Subcutaneous abdominal adipose tissue (tissue), 5 donors: ENCODE measurements at regions not wholly inside any gene's neighbourhood (a gene's known extent, or its start where the extent isn't known, plus 50 kb on each side); places are given as distances from the start of the nearest gene placed in this dataset.

Experiments
- H3K27ac ChIP-seq: one replicate; pipeline ENCODE4 v1.7.0; 2013; ENCODE audit warnings: low read depth, mild to moderate bottlenecking, inconsistent platforms, low read length, moderate library complexity
- H3K27me3 ChIP-seq, 5 donors: one replicate each; pipeline ENCODE4 v1.7.0; 2013; ENCODE audit warnings: low read length in 5 of 5, inconsistent platforms in 1 of 5; ENCODE audit not compliant: control insufficient read depth in 5 of 5, insufficient read depth in 4 of 5
- H3K36me3 ChIP-seq, 5 donors: one replicate each; pipeline ENCODE4 v1.7.0; 2013; ENCODE audit warnings: low read length in 5 of 5; ENCODE audit not compliant: control insufficient read depth in 5 of 5, insufficient read depth in 5 of 5
- H3K4me1 ChIP-seq, 5 donors: one replicate each; pipeline ENCODE4 v1.7.0; 2013; ENCODE audit warnings: low read length in 5 of 5, mild to moderate bottlenecking in 3 of 5, moderate library complexity in 1 of 5; ENCODE audit not compliant: control insufficient read depth in 5 of 5, insufficient read depth in 5 of 5
- H3K4me3 ChIP-seq, 5 donors: one replicate each; pipeline ENCODE4 v1.7.0; 2013; ENCODE audit warnings: low read length in 5 of 5, low read depth in 1 of 5
- H3K9ac ChIP-seq, 5 donors: one replicate each; pipeline ENCODE4 v1.7.0; 2013; ENCODE audit warnings: low read length in 5 of 5, mild to moderate bottlenecking in 4 of 5, moderate library complexity in 3 of 5
- H3K9me3 ChIP-seq, 5 donors: one replicate each; pipeline ENCODE4 v1.7.0; 2013; ENCODE audit warnings: low read length in 5 of 5; ENCODE audit not compliant: control insufficient read depth in 5 of 5
- donor health status: healthy.
- donor health status: healthy.
- donor health status: healthy.
- donor health status: healthy.
- donor health status: healthy.

DNA sequence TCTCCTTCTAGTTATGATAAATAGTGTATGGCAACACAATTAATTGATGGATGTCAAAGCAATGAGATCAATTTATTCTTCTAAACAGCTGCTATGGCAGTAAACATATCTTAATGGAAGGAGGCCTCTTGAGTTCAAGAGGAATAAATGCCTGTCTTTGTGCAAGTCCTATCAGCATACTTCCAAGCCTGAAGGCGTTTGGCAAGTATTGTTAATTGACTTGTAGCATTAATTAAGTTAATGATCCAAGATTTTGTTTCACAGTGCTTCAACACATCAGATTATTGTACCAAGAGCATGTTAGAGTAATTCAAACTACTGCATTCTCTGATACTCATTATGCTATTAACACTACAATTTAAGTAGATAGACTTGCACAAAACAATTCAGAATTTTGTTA is 144.8 kb downstream of the FAT4 start:
- no peaks in the 10 kb centered on the region for H3K27me3 ChIP-seq
- H3K27ac ChIP-seq: no peak overlapping the region
- H3K9ac ChIP-seq: no peak overlapping the region
- H3K4me3 ChIP-seq: no peak overlapping the region
- H3K9me3 ChIP-seq: no peaks in the 10 kb centered on the region
- H3K36me3 ChIP-seq: peaks cover 0 to 2% (median 0%) of the 10 kb centered on the region in 5 donors
- no peaks in the 10 kb centered on the region for H3K4me1 ChIP-seq

- no peaks in the 10 kb centered on the region for H3K4me1 ChIP-seq
- no peak overlapping the region for H3K9ac ChIP-seq
- H3K4me3 ChIP-seq: no peak overlapping the region
- H3K36me3 ChIP-seq: no peaks in the 10 kb centered on the region
- no peaks in the 10 kb centered on the region for H3K27me3 ChIP-seq
- H3K9me3 ChIP-seq: no peaks in the 10 kb centered on the region
- no peak overlapping the region for H3K27ac ChIP-seq
Observed at GRCh38 chr4:125461676-125462363, 147.1 kb downstream of the FAT4 start.

DNA sequence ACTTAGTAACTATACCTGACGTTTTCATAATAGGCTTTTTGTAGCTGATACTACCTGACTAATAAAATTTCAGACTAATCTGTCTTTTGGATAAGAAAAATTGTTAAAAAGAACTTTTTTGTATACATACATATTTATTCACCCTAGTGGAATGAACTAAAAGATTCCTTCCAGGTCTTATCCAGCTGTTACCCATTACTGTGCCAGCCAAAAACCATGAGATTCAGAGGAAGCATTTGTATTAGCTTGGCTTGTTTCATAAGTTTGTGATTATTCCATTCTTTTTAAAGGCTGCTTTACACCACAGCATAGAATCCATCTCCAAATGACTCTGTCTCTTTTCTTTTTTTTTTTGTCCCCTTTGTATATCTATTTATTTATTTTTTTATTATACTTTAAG is 149.4 kb downstream of the FAT4 start:
- Histone ChIP-seq H3K9ac (no peak overlapping the region), H3K36me3 (peaks cover 0 to 6% (median 0%) of the 10 kb centered on the region in 5 donors), H3K4me3 (no peak overlapping the region), H3K27me3 (no peaks in the 10 kb centered on the region), H3K27ac (no peak overlapping the region), H3K9me3 (no peaks in the 10 kb centered on the region), H3K4me1 (no peaks in the 10 kb centered on the region)

GRCh38 chr4:125481334-125482045 is 166.7 kb downstream of the FAT4 start:
- Histone ChIP-seq H3K4me1 (no peaks in the 10 kb centered on the region), H3K36me3 (peaks cover 3 to 16% (median 7%) of the 10 kb centered on the region in 5 donors), H3K27ac (no peak overlapping the region), H3K9me3 (no peaks in the 10 kb centered on the region), H3K4me3 (no peak overlapping the region), H3K9ac (no peak overlapping the region), H3K27me3 (no peaks in the 10 kb centered on the region)

DNA sequence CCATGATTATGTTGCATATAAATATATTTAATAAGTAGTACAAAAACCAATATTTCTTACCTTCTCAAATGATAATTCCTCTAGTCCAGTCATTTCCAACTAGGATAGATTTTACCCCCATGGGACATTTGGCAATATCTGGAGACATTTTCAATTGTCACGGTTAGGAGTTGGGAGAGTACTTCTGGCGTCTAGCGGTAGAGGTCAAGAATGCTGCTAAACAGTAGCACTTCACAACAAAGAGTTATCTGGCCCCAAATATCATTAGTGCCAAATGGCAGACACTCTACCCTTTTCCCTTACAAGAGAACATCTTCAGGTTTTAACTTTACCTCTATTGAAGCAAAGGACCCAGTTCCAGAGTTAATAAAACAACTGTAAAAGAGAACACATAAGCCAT is 168.1 kb downstream of the FAT4 start:
- peaks cover 3 to 23% (median 9%) of the 10 kb centered on the region in 5 donors for H3K36me3 ChIP-seq
- no peak overlapping the region for H3K4me3 ChIP-seq

DNA sequence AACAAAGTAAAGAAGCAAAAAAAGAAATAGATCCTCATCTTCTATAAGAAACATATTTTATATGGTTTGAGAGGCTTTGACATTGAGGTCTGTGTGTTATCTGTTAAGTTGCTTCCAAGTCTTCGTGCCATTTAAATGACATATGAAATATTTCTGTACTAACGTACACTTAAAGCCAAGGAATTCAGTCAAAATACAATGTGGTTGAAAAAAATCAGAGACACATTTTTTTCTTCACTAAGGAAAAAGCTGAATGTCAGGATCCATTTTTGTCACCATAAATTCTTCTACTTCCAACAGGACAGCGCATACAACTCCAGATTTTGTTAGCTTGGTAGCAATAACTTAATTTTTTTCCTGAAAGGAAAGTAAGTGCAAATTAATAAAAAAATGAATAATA is 168.5 kb downstream of the FAT4 start:
- no peaks in the 10 kb centered on the region for H3K27me3 ChIP-seq
- H3K27ac ChIP-seq: no peak overlapping the region
- no peaks in the 10 kb centered on the region for H3K9me3 ChIP-seq
- H3K36me3 ChIP-seq: peaks cover 3 to 28% (median 9%) of the 10 kb centered on the region in 5 donors
- H3K4me3 ChIP-seq: no peak overlapping the region
- no peak overlapping the region for H3K9ac ChIP-seq
- H3K4me1 ChIP-seq: no peaks in the 10 kb centered on the region

More for the DNA sequence above, 168.1 kb downstream of the FAT4 start:
- Histone ChIP-seq H3K9ac (no peak overlapping the region), H3K4me1 (no peaks in the 10 kb centered on the region), H3K9me3 (no peaks in the 10 kb centered on the region), H3K27ac (no peak overlapping the region), H3K27me3 (no peaks in the 10 kb centered on the region)

DNA sequence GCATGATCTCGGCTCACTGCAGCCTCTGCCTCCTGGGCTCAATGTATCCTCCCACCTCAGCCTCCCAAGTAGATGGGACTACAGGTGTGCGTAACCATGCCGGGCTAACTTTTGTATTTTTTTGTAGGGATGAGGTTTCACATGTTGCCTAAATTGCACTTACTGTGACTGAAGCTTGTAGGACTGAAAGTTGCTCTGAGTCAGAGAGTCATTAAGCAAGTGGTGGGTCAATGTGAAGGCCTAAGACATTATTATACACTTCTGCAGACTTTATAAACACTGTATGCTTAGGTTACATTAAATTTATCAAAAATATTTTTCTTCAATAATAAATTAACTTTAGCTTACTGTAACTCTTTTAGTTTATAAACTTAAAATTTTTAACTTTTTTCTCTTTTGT is 170.2 kb downstream of the FAT4 start:
- Histone ChIP-seq H3K27ac (no peak overlapping the region), H3K4me3 (no peak overlapping the region), H3K27me3 (no peaks in the 10 kb centered on the region), H3K9me3 (peaks cover 0 to 1% (median 0%) of the 10 kb centered on the region in 5 donors), H3K4me1 (no peaks in the 10 kb centered on the region), H3K9ac (no peak overlapping the region), H3K36me3 (peaks cover 5 to 26% (median 12%) of the 10 kb centered on the region in 5 donors)

GRCh38 chr4:125486351-125486750 is 171.6 kb downstream of the FAT4 start:
- no peak overlapping the region for H3K9ac ChIP-seq
- H3K27ac ChIP-seq: no peak overlapping the region
- peaks cover 0 to 10% (median 0%) of the 10 kb centered on the region in 5 donors for H3K9me3 ChIP-seq
- no peaks in the 10 kb centered on the region for H3K27me3 ChIP-seq
- no peaks in the 10 kb centered on the region for H3K4me1 ChIP-seq
- H3K4me3 ChIP-seq: no peak overlapping the region
- peaks cover 15 to 40% (median 20%) of the 10 kb centered on the region in 5 donors for H3K36me3 ChIP-seq

- Histone ChIP-seq H3K9ac (no peak overlapping the region), H3K27ac (no peak overlapping the region), H3K27me3 (no peaks in the 10 kb centered on the region), H3K9me3 (peaks cover 0 to 10% (median 0%) of the 10 kb centered on the region in 5 donors), H3K36me3 (peaks cover 6 to 31% (median 17%) of the 10 kb centered on the region in 5 donors), H3K4me1 (no peaks in the 10 kb centered on the region), H3K4me3 (no peak overlapping the region)
Observed at GRCh38 chr4:125489952-125490690, 175.4 kb downstream of the FAT4 start.

DNA sequence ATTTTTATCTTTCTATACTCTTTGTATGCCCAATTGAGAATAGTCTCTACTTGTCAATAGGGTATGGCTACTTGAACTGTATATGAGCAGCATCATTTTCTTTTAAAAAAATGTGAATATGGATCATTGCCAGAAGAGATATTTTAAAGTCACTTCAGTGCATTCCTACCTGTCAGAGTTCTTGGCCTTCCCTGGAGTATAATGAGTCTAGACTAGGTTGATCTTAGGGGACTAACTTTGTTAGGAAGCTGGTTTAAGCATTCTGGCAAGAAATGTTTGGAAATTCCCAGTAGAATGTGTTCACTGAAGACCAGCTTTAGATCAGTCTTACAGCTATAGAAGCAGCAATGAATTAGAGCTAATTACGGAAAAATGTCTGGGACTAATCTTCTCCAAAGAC is 178.2 kb downstream of the FAT4 start:
- no peaks in the 10 kb centered on the region for H3K4me1 ChIP-seq
- H3K27me3 ChIP-seq: no peaks in the 10 kb centered on the region
- H3K9ac ChIP-seq: no peak overlapping the region
- H3K27ac ChIP-seq: no peak overlapping the region
- H3K36me3 ChIP-seq: peaks cover 1 to 20% (median 17%) of the 10 kb centered on the region in 5 donors
- no peak overlapping the region for H3K4me3 ChIP-seq
- peaks cover 0 to 10% (median 0%) of the 10 kb centered on the region in 5 donors for H3K9me3 ChIP-seq
